H1 (cell line): ENCODE measurements at regions not wholly inside any gene's neighbourhood (a gene's known extent, or its start where the extent isn't known, plus 50 kb on each side); places are given as distances from the start of the nearest gene placed in this dataset.

Experiments used
- CTCF ChIA-PET: fragments of 300-600 bp; sonication (Branson Sonifier 250); formaldehyde crosslinking; loops from one replicate; lab custom pipeline; 2021; ENCODE audit not compliant: partially characterized antibody; lab: Charles Lee
- POLR2A ChIA-PET: fragments of 300-600 bp; sonication (Branson Sonifier 250); formaldehyde crosslinking; loops from one replicate; lab custom pipeline; 2021; ENCODE audit warnings: inconsistent platforms; ENCODE audit not compliant: partially characterized antibody; lab: Charles Lee
- DNase-seq, 2 experiments: peaks; one replicate each; pipeline versions ENCODE4 v3.0.0 to v3.0.0-alpha.2; 2010 to 2022; ENCODE audit warnings: low spot score in 2 of 2, low read depth in 1 of 2, mixed read lengths in 1 of 2
- FAIRE-seq: peaks from 2 replicates; lab custom pipeline; 2011; peaks lifted over from hg19 to GRCh38; lab: Jason Lieb, UNC
- H2AFZ ChIP-seq: 2 replicates; pipeline ENCODE4 v1.8.1; 2012; ENCODE audit warnings: low read length, inconsistent platforms
- H2AK5ac ChIP-seq: 2 replicates; pipeline ENCODE4 v1.6.1; 2013; ENCODE audit warnings: low read depth, low read length
- H2BK120ac ChIP-seq: replicated peaks from 2 replicates; pipeline ENCODE3; 2013; ENCODE audit warnings: low read depth, low read length, inconsistent platforms
- H2BK12ac ChIP-seq: 2 replicates; pipeline ENCODE4 v1.6.1; 2013; ENCODE audit warnings: low read depth, low read length
- H2BK15ac ChIP-seq: 2 replicates; pipeline ENCODE4 v1.6.1; 2013; ENCODE audit warnings: low read length
- H2BK20ac ChIP-seq: 2 replicates; pipeline ENCODE4 v1.6.1; 2013; ENCODE audit warnings: low read length
- H2BK5ac ChIP-seq: 2 replicates; pipeline ENCODE4 v1.6.1; 2013; ENCODE audit warnings: low read depth, low read length
- H3K14ac ChIP-seq: 2 replicates; pipeline ENCODE4 v1.6.1; 2013; ENCODE audit warnings: inconsistent platforms; ENCODE audit not compliant: insufficient read length
- H3K18ac ChIP-seq: 2 replicates; pipeline ENCODE4 v1.6.1; 2013; ENCODE audit warnings: low read length; ENCODE audit errors: extremely low read depth
- H3K23ac ChIP-seq: 2 replicates; pipeline ENCODE4 v1.6.1; 2013; ENCODE audit warnings: inconsistent platforms; ENCODE audit not compliant: insufficient read length
- H3K23me2 ChIP-seq: 2 replicates; pipeline ENCODE4 v1.6.1; 2013; ENCODE audit warnings: low read depth, low read length
- H3K27ac ChIP-seq: 2 replicates; pipeline ENCODE4 v1.6.1; 2011; ENCODE audit warnings: low read depth, low read length, inconsistent platforms
- H3K27me3 ChIP-seq, 4 experiments: replicated peaks in 1 of 4; 1 replicate in 1 of 4; 2 replicates in 3 of 4; pipeline versions ENCODE4 v1.6.1 to v1.8.1; 2011 to 2013; ENCODE audit warnings: low read length in 3 of 4, mild to moderate bottlenecking in 3 of 4, inconsistent platforms in 2 of 4, mixed read lengths in 2 of 4, moderate library complexity in 1 of 4; ENCODE audit not compliant: control insufficient read depth in 3 of 4, insufficient read depth in 3 of 4; ENCODE audit errors: extremely low read depth in 1 of 4
- H3K36me3 ChIP-seq, 4 experiments: 2 replicates each; pipeline versions ENCODE4 v1.6.1 to v1.8.1; 2011 to 2013; ENCODE audit warnings: mild to moderate bottlenecking in 4 of 4, low read length in 3 of 4, moderate library complexity in 2 of 4, control low read depth in 1 of 4, inconsistent platforms in 1 of 4; ENCODE audit not compliant: insufficient read depth in 4 of 4, control insufficient read depth in 2 of 4
- H3K4ac ChIP-seq: replicated peaks from 2 replicates; pipeline ENCODE3; 2013; ENCODE audit warnings: low read length, low read depth, mixed read lengths, inconsistent platforms; ENCODE audit not compliant: insufficient read length
- H3K4me1 ChIP-seq, 4 experiments: replicated peaks in 1 of 4; 1 replicate in 1 of 4; 2 replicates in 3 of 4; pipeline versions ENCODE4 v1.6.1 to v1.8.1; 2011 to 2013; ENCODE audit warnings: low read length in 3 of 4, inconsistent platforms in 2 of 4, mixed read lengths in 1 of 4; ENCODE audit not compliant: insufficient read depth in 4 of 4, control insufficient read depth in 3 of 4
- H3K4me2 ChIP-seq, 2 experiments: 2 replicates each; pipeline versions ENCODE4 v1.6.1 to v1.8.1; 2011 to 2013; ENCODE audit warnings: low read depth in 2 of 2, low read length in 2 of 2, control low read depth in 1 of 2, inconsistent platforms in 1 of 2, mild to moderate bottlenecking in 1 of 2; ENCODE audit not compliant: insufficient read depth in 1 of 2
- H3K4me3 ChIP-seq, 4 experiments: fragments of 200-600, 300-600 bp in 1 of 4; sonication (generic), shearing (Covaris generic), sonication (Bioruptor Twin) in 1 of 4; 2 replicates each; pipeline versions ENCODE4 v1.5.1 to v1.8.1; 2011 to 2016; ENCODE audit warnings: low read length in 4 of 4, low read depth in 3 of 4, control low read depth in 2 of 4, inconsistent platforms in 2 of 4, mild to moderate bottlenecking in 2 of 4, mixed read lengths in 1 of 4, moderate library complexity in 1 of 4; ENCODE audit not compliant: insufficient read depth in 2 of 4; ENCODE audit errors: extremely low read depth in 1 of 4
- H3K56ac ChIP-seq: replicated peaks from 2 replicates; pipeline ENCODE3; 2013; ENCODE audit warnings: low read depth, mild to moderate bottlenecking, mixed read lengths, low read length, inconsistent platforms; ENCODE audit not compliant: insufficient read length
- H3K79me1 ChIP-seq: 2 replicates; pipeline ENCODE4 v1.6.1; 2013; ENCODE audit warnings: low read depth, low read length, control low read depth
- H3K79me2 ChIP-seq, 2 experiments: 2 replicates each; pipeline versions ENCODE4 v1.6.1 to v1.8.1; 2012 to 2013; ENCODE audit warnings: low read length in 2 of 2, mild to moderate bottlenecking in 2 of 2, inconsistent platforms in 1 of 2; ENCODE audit not compliant: insufficient read depth in 2 of 2, control insufficient read depth in 1 of 2
- H3K9ac ChIP-seq, 4 experiments: replicated peaks in 1 of 4; 1 replicate in 1 of 4; 2 replicates in 3 of 4; pipeline versions ENCODE4 v1.6.1 to v1.8.1; 2011 to 2013; ENCODE audit warnings: low read depth in 3 of 4, low read length in 3 of 4, control low read depth in 2 of 4, mild to moderate bottlenecking in 2 of 4, moderate library complexity in 2 of 4, inconsistent platforms in 1 of 4; ENCODE audit errors: extremely low read depth in 1 of 4
- H3K9me3 ChIP-seq, 2 experiments: 2 replicates each; pipeline versions ENCODE4 v1.6.1 to v1.8.1; 2012 to 2013; ENCODE audit warnings: mild to moderate bottlenecking in 2 of 2, moderate library complexity in 2 of 2, control low read depth in 1 of 2, inconsistent platforms in 1 of 2, low read depth in 1 of 2, low read length in 1 of 2, mixed read lengths in 1 of 2; ENCODE audit not compliant: insufficient read depth in 2 of 2
- H4K20me1 ChIP-seq, 2 experiments: replicated peaks in 1 of 2; 2 replicates each; pipeline versions ENCODE3 to v1.8.1; 2011 to 2013; ENCODE audit warnings: inconsistent platforms in 2 of 2, low read length in 2 of 2, mild to moderate bottlenecking in 1 of 2; ENCODE audit not compliant: insufficient read depth in 2 of 2, control insufficient read depth in 1 of 2
- H4K5ac ChIP-seq: 2 replicates; pipeline ENCODE4 v1.6.1; 2013; ENCODE audit warnings: low read length, low read depth, mixed read lengths, inconsistent platforms; ENCODE audit not compliant: insufficient read length
- H4K8ac ChIP-seq: 2 replicates; pipeline ENCODE4 v1.8.0; 2013; ENCODE audit warnings: mild to moderate bottlenecking, moderate library complexity, low read length, inconsistent platforms; ENCODE audit not compliant: insufficient read depth; ENCODE audit errors: extremely low read depth
- H4K91ac ChIP-seq: replicated peaks from 2 replicates; pipeline ENCODE3; 2013; ENCODE audit warnings: low read length, mixed read lengths, inconsistent platforms; ENCODE audit not compliant: insufficient read length
- ASH2L ChIP-seq: fragments of 200-600, 300-600 bp; sonication (generic); IDR thresholded peaks from one replicate; pipeline ENCODE4 v1.7.1; 2017; ENCODE audit warnings: low read length
- BCL11A ChIP-seq, 2 experiments: IDR thresholded peaks; one replicate each; pipeline ENCODE4 v1.6.1; 2011; ENCODE audit warnings: low read depth in 2 of 2, low read length in 2 of 2, mild to moderate bottlenecking in 2 of 2
- CREB1 ChIP-seq: IDR thresholded peaks from 2 replicates; pipeline ENCODE4 v1.6.1; 2012; ENCODE audit warnings: inconsistent platforms
- FOSL1 ChIP-seq: IDR thresholded peaks from 2 replicates; pipeline ENCODE4 v1.6.1; 2011; ENCODE audit warnings: mild to moderate bottlenecking, low read depth, low read length, moderate library complexity; ENCODE audit not compliant: insufficient read depth
- KDM1A ChIP-seq: fragments of 200-600, 300-600 bp; sonication (generic); IDR thresholded peaks from 2 replicates; pipeline ENCODE4 v1.7.1; 2016; ENCODE audit warnings: mild to moderate bottlenecking, low read length, borderline replicate concordance
- PHF8 ChIP-seq: fragments of 200-600 bp; sonication (generic); conservative IDR thresholded peaks from 2 replicates; pipeline ENCODE4 v1.7.1; 2012; ENCODE audit warnings: low read depth, mild to moderate bottlenecking, inconsistent platforms, low read length, moderate library complexity
- POLR2A ChIP-seq, 2 experiments: IDR thresholded peaks; 1 replicate in 1 of 2; 2 replicates in 1 of 2; pipeline ENCODE4 v1.6.1; 2011; ENCODE audit warnings: low read depth in 2 of 2, low read length in 2 of 2, mild to moderate bottlenecking in 2 of 2; ENCODE audit errors: control extremely low read depth in 1 of 2
- POU5F1 ChIP-seq: IDR thresholded peaks from 2 replicates; pipeline ENCODE4 v1.6.1; 2011; ENCODE audit warnings: low read depth, mild to moderate bottlenecking, low read length, moderate library complexity
- TAF7 ChIP-seq: optimal IDR thresholded peaks from 2 replicates; pipeline ENCODE3; 2011; ENCODE audit warnings: low read depth, mild to moderate bottlenecking, inconsistent platforms, low read length, moderate library complexity, borderline replicate concordance
- WGBS, 2 experiments: shearing (Covaris generic) in 1 of 2; methylation state at CpG; one replicate each; pipeline versions ENCODE4 v1.1.6 to v1.1.7; 2013 to 2015; ENCODE audit warnings: low lambda C conversion rate in 2 of 2, mixed read lengths in 2 of 2, inconsistent platforms in 1 of 2, low coverage in 1 of 2, missing lambda C conversion rate in 1 of 2; ENCODE audit not compliant: insufficient replicate concordance in 2 of 2, insufficient coverage in 1 of 2, insufficient read length in 1 of 2; ENCODE audit errors: extremely low coverage in 1 of 2, missing lambda C conversion rate in 1 of 2; 5-methylcytosine and 5-hydroxymethylcytosine counted together

DNA sequence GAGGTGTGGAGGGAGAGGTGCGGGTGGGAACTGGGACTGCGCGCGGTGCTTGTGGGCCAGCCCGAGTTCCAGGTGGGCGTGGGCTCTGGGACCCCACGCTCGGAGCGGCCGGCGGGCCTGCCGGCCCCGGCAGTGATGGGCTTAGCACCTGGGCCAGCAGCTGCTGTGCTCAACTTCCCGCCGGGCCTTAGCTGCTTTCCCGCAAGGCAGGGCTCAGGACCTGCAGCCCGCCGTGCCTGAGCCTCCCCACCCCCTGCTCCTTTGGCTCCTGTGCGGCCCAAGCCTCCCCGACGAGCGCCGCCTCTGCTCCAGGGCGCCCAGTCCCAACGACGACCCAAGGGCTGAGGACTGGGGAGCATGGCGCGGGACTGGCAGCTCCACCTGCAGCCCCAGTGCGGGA, 232.7 kb downstream of the FGFR2 start:
- FAIRE-seq: no peak
- H2BK5ac ChIP-seq: no peak overlapping the region
- POLR2A ChIA-PET: no interaction called here
- TF ChIP-seq ASH2L: no peak
- TF ChIP-seq KDM1A: no peak
- TF ChIP-seq PHF8: no peak
- no peak for TF ChIP-seq POU5F1
- no peak for TF ChIP-seq BCL11A (IDR thresholded peaks at IDR 0.05; ENCODE audit: low read depth in 2 of 2, low read length in 2 of 2)
- TF ChIP-seq TAF7: no peak
- no peak for TF ChIP-seq POLR2A (IDR thresholded peaks at IDR 0.05; ENCODE audit: control extremely low read depth in 1 of 2, low read depth in 2 of 2, low read length in 2 of 2)
- TF ChIP-seq CREB1: no peak
- no peak for TF ChIP-seq FOSL1

More for the DNA sequence above, 232.7 kb downstream of the FGFR2 start:
- Histone ChIP-seq H3K36me3 (no peaks in the 10 kb centered on the region), H4K91ac (no peak overlapping the region), H3K18ac (no peak overlapping the region), H2BK15ac (no peak overlapping the region), H3K9me3 (peaks cover 0 to 7% of the 10 kb centered on the region in 2 experiments; a peak in 1 of 4 replicates), H2BK120ac (no peak overlapping the region), H2BK20ac (no peak overlapping the region), H3K27ac (no peak overlapping the region), H4K20me1 (no peaks in the 10 kb centered on the region), H3K4ac (no peak overlapping the region), H4K8ac (no peak overlapping the region), H3K23ac (no peak overlapping the region), H3K56ac (no peak overlapping the region), H3K9ac (no peak overlapping the region), H3K14ac (no peak overlapping the region), H3K79me2 (no peaks in the 10 kb centered on the region), H3K4me1 (peaks cover 0 to 8% (median 0%) of the 10 kb centered on the region in 4 experiments; a peak in 2 of 7 replicates), H3K23me2 (no peaks in the 10 kb centered on the region), H2AK5ac (no peak overlapping the region), H3K4me2 (no peak overlapping the region), H3K27me3 (no peaks in the 10 kb centered on the region), H4K5ac (no peak overlapping the region), H3K79me1 (no peaks in the 10 kb centered on the region), H2BK12ac (no peak overlapping the region), H3K4me3 (no peak overlapping the region), H2AFZ (no peak overlapping the region)
- WGBS, 2 experiments: 99% methylated on average over 18 of the region's 29 CpGs; no CpG with 5 or more reads in 1 of the 2 experiments
- CTCF ChIA-PET: no interaction called here
- DNase-seq: no peak
